GM21529 (cell line): ENCODE measurements at regions not wholly inside any gene's neighbourhood (a gene's known extent, or its start where the extent isn't known, plus 50 kb on each side); places are given as distances from the start of the nearest gene placed in this dataset.

Source experiments
- ATAC-seq: cut with Tn5 transposase; IDR thresholded peaks from one replicate; pipeline ENCODE4 v1.9.1; 2021; ENCODE audit not compliant: unreplicated experiment

GRCh38 chr1:209341673-209342420 lies 241.7 kb upstream of the CAMK1G start:
- no peak for ATAC-seq

GRCh38 chr1:209342441-209343175 lies 240.9 kb upstream of the CAMK1G start:
- no peak for ATAC-seq

- ATAC-seq: no peak
These were observed 240.0 kb upstream of the CAMK1G start for GRCh38 chr1:209343511-209343910.

GRCh38 chr1:209344156-209344555 lies 239.4 kb upstream of the CAMK1G start:
- no peak for ATAC-seq

- no peak for ATAC-seq
These were observed 233.9 kb upstream of the CAMK1G start for GRCh38 chr1:209349363-209350308.

- no peak for ATAC-seq
These were observed 230.5 kb upstream of the CAMK1G start for GRCh38 chr1:209353053-209353452.

- peak; percentile 89 for ATAC-seq
These were observed 229.2 kb upstream of the CAMK1G start for GRCh38 chr1:209354111-209354839.

GRCh38 chr1:209354840-209355165 lies 228.7 kb upstream of the CAMK1G start:
- ATAC-seq: no peak

GRCh38 chr1:209355415-209355814 lies 228.1 kb upstream of the CAMK1G start:
- ATAC-seq: no peak

GRCh38 chr1:209356976-209357377 lies 226.5 kb upstream of the CAMK1G start:
- no peak for ATAC-seq

GRCh38 chr1:209363112-209363511 lies 220.4 kb upstream of the CAMK1G start:
- no peak for ATAC-seq

- no peak for ATAC-seq
These were observed 218.8 kb upstream of the CAMK1G start for GRCh38 chr1:209364716-209365115.

GRCh38 chr1:209367061-209367772 lies 216.3 kb upstream of the CAMK1G start:
- ATAC-seq: no peak

GRCh38 chr1:209368864-209369598 lies 214.5 kb upstream of the CAMK1G start:
- ATAC-seq: no peak

- ATAC-seq: no peak
These were observed 213.1 kb upstream of the CAMK1G start for GRCh38 chr1:209370241-209370995.

- no peak for ATAC-seq
These were observed 208.4 kb upstream of the CAMK1G start for GRCh38 chr1:209375097-209375496.

GRCh38 chr1:209375671-209376365 lies 207.7 kb upstream of the CAMK1G start:
- ATAC-seq: no peak

GRCh38 chr1:209376774-209377173 lies 206.7 kb upstream of the CAMK1G start:
- no peak for ATAC-seq
